Fibroblast of skin of abdomen (primary cell): ENCODE measurements at regions not wholly inside any gene's neighbourhood (a gene's known extent, or its start where the extent isn't known, plus 50 kb on each side); places are given as distances from the start of the nearest gene placed in this dataset.
A peak's percentile ranks its signal among the peaks of the same experiment; 100 is the strongest.

Experiments
- DNase-seq: peaks from one replicate; pipeline ENCODE4 v3.0.0-alpha.2; 2013

DNA sequence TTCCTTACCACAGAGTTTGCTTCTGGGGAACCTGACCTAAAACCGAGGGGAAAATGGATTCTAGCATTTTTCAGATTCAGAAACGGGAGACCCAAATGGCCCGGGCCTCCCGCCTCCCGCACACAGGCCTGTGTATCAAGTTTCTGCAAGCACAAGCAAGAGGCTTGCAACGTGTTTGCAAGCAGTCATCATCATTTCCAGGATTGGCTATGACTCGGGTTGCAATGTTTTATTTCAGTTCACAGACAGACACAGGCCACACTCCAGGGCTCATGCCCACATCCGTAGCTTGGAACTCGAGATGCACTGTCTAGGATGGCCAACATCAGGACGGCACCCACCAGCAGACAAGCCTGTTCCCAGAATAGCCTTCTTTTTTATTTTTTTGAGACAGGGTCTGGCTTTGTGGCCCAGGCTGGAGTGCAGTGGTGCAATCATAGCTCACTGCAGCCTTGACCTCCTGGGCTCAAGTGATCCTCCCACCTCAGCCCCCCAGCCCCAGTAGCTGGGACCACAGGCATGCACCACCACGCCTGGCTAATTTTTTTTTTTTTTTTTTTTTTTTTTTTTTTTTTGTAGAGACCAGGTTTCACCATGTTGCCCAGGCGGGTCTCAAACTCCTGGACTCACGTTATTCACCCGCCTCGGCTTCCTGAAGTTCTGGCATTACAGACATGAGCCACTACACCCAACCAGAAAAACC is 68.1 kb upstream of the FOXK1 start:
- peak; percentile 89 for DNase-seq

DNA sequence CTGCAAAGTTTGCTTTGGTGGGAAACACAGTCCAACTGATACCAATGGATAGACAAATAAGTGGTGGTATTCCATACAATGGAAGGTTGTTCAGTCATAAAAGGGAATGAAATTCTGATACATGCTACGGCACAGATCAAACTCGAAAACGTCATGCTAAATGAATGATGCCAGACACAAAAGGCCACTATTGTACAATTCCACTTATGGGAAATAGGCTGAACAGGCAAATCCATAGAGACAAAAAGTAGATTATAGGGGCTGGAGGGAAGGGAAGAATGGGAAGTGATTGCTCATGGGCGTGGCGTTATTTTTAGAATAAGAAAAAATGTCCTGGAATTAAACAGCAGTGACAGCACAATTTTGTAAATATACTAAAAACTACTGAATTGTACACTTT is 66.0 kb upstream of the FOXK1 start:
- no peak for DNase-seq

DNA sequence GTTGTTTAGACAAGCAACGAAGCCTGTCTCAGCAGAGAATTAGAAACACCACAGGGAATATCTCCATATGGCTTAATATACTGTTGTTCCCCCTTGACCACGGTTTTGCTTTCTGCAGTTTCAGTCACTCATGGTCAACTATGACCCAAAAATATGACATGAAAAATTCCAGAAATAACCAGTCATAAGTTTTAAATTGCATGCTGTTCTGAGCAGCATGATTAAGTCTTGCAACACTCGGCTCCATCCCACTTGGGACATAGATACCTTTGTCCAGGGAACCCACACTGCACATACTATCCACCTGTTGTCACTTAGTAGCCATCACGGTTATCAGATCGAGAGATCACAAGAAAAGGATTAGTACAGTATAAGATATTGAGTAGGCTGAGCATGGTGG is 60.7 kb upstream of the FOXK1 start:
- peak; percentile 39 for DNase-seq

DNA sequence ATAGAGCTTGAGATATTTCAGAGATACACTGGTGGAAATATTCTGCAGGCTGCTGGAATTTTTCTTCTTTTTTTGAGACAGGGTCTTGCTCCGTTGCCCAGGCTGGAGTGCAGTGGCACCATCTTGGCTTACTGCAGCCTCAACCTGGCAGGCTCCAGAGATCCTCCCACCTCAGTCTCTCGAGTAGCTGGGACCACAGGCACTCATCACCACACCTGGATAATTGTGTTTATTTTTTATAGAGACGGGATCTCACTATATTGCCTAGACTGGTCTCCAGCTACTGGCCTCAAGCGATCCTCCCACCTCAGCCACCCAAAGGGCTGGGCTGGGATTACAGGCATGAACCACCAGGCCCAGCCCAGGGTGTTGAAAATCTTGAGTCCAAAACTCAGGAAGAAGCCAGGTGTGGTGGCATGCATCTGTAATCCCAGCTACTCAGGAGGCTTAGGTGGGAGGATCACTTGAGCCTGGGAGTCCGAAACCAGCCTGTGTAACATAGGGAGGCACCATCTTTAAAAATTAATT is 55.7 kb upstream of the FOXK1 start:
- DNase-seq = no peak

DNA sequence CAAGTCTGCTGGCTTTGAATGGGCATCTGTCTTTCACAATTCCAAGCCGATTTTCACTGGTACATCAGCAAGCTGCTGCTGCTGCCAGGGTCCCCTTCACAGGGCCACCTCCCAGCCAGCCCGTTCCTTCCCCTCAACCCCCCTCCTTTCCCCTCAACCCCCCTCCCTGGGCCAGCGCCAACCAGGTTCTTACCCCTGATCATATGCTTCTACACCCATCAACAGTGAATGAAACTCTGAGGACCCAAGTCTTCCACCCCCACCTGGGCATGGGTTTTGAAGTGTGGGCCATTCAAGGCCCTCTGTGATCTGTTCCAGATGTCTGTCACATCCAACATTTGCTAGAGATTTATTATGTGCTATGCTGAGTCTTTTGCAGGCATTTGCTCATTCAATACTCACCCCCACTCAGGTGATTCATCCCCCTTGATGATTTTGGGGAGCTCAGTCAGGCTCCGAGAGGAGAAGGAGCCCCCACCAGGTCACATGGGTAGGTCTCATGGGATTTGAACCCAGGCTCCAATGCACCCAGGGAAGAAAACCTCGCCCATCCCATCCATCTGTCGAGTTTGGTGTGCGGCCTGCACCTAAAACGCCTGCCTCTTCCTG is 52.7 kb upstream of the FOXK1 start:
- peak; percentile 89 for DNase-seq

DNA sequence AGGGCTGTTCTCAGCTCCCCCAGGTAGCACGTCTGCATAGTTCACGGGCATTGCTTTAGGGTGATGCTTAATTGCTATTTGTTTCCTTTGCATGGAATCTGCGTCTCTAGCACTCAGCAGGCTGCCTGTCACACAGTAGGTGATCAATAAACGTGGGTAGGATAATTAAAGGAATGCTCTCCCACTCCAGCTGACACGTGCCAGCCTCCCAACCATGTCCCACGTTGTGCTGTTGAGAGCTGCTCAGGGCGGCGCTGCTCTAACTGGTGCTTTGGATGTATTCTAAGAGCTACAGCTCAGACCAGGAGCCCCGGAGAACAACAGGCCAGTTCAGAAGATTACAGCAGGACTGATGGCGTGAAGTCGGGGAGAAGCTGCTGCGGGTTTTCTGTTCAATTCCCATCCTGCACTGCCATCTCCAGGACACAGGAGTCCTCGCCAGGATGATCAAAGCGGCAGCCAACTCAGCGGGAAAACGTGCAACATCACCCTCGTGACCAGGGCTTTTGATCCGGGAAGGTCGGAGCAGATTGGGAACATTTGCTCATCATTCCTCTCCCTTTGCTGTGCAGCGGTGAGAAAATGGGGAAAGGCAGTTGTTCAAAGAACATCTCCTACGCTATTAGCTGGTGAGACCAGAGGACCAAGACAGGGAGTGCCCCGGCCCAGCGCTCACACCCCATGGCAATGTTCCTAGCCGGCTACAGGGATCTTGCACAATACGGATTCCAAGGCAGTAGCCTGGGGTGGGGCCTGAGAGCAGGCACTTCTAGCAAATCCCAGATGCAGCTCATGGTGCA is 50.5 kb upstream of the FOXK1 start:
- DNase-seq = peak; percentile 95
